DOHH2 (cell line): ENCODE measurements at regions not wholly inside any gene's neighbourhood (a gene's known extent, or its start where the extent isn't known, plus 50 kb on each side); places are given as distances from the start of the nearest gene placed in this dataset.

Source experiments
- CTCF ChIP-seq: fragments of 200-600 bp; sonication (generic); IDR thresholded peaks from one replicate; pipeline ENCODE4 v1.5.1; 2014; ENCODE audit warnings: antibody characterized with exemption, mild to moderate bottlenecking, low read depth, low read length; ENCODE audit not compliant: poor library complexity, severe bottlenecking
- EZH2phosphoT487 ChIP-seq: fragments of 200-600 bp; sonication (generic); IDR thresholded peaks from 2 replicates; pipeline ENCODE4 v1.6.1; 2017; ENCODE audit warnings: borderline replicate concordance, mild to moderate bottlenecking, antibody characterized with exemption, low read length, moderate library complexity, mixed read lengths

DNA sequence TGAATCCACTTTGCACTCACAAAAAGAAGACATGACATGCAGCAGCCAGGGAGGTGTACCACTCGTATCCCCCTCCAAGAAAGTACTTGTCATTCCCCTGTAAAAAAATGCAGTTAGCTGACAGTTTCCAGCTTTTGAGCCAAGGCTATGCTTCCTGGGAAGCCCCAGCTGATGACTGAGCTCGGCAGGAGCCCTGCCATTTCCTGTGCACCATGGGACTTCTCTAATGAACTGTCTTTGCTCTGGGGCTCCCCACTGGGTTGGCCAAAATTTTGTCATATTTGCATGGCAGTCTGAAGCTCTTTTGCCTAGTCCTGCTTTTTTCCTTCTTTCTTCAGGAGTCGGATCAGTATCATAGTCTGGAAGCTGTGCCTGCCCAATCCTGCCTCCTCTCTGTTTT lies 104.5 kb upstream of the MAOA start:
- no peak for TF ChIP-seq CTCF
- TF ChIP-seq EZH2phosphoT487: no peak
